ENCODE measurements at regions not wholly inside any gene's neighbourhood (a gene's known extent, or its start where the extent isn't known, plus 50 kb on each side); places are given as distances from the start of the nearest gene placed in this dataset.

GRCh38 chr17:6245301-6246177 is 175.4 kb downstream of the WSCD1 start:
- Histone ChIP-seq H3K27ac (ENCODE audit: low read depth in 2 of 2, low read length in 2 of 2) (no peak overlapping the region), H3K4me1 (ENCODE audit: control insufficient read depth in 2 of 2, insufficient read depth in 2 of 2, low read length in 2 of 2) (no peaks in the 10 kb centered on the region), H3K9ac (ENCODE audit: low read depth in 1 of 2, low read length in 2 of 2) (no peak overlapping the region), H3K27me3 (ENCODE audit: control insufficient read depth in 2 of 2, insufficient read depth in 2 of 2, low read length in 2 of 2) (peaks cover 0 to 2% of the 10 kb centered on the region in 2 donors), H3K4me3 (ENCODE audit: low read length in 2 of 2) (no peak overlapping the region), H3K9me3 (ENCODE audit: control insufficient read depth in 2 of 2, low read length in 2 of 2) (no peaks in the 10 kb centered on the region), H3K36me3 (ENCODE audit: control insufficient read depth in 2 of 2, insufficient read depth in 2 of 2, low read length in 2 of 2) (no peaks in the 10 kb centered on the region)

- Histone ChIP-seq H3K4me3 (ENCODE audit: low read length in 2 of 2) (no peak overlapping the region), H3K9me3 (ENCODE audit: control insufficient read depth in 2 of 2, low read length in 2 of 2) (no peaks in the 10 kb centered on the region), H3K27me3 (ENCODE audit: control insufficient read depth in 2 of 2, insufficient read depth in 2 of 2, low read length in 2 of 2) (peaks cover 0 to 2% of the 10 kb centered on the region in 2 donors), H3K4me1 (ENCODE audit: control insufficient read depth in 2 of 2, insufficient read depth in 2 of 2, low read length in 2 of 2) (no peaks in the 10 kb centered on the region), H3K9ac (ENCODE audit: low read depth in 1 of 2, low read length in 2 of 2) (no peak overlapping the region), H3K27ac (ENCODE audit: low read depth in 2 of 2, low read length in 2 of 2) (no peak overlapping the region), H3K36me3 (ENCODE audit: control insufficient read depth in 2 of 2, insufficient read depth in 2 of 2, low read length in 2 of 2) (no peaks in the 10 kb centered on the region)
Measured at GRCh38 chr17:6244796-6245195, 174.6 kb downstream of the WSCD1 start.

- H3K9ac ChIP-seq (ENCODE audit: low read depth in 1 of 2, low read length in 2 of 2): no peak overlapping the region
- H3K27ac ChIP-seq (ENCODE audit: low read depth in 2 of 2, low read length in 2 of 2): no peak overlapping the region
Measured at GRCh38 chr17:6244253-6244652, 174.1 kb downstream of the WSCD1 start.

GRCh38 chr17:6243186-6243585 is 173.0 kb downstream of the WSCD1 start:
- H3K27ac ChIP-seq (ENCODE audit: low read depth in 2 of 2, low read length in 2 of 2): no peak overlapping the region
- H3K9ac ChIP-seq (ENCODE audit: low read depth in 1 of 2, low read length in 2 of 2): no peak overlapping the region
- H3K4me1 ChIP-seq (ENCODE audit: control insufficient read depth in 2 of 2, insufficient read depth in 2 of 2, low read length in 2 of 2): no peaks in the 10 kb centered on the region
- H3K9me3 ChIP-seq (ENCODE audit: control insufficient read depth in 2 of 2, low read length in 2 of 2): no peaks in the 10 kb centered on the region
- H3K27me3 ChIP-seq (ENCODE audit: control insufficient read depth in 2 of 2, insufficient read depth in 2 of 2, low read length in 2 of 2): peaks cover 0 to 2% of the 10 kb centered on the region in 2 donors
- no peak overlapping the region for H3K4me3 ChIP-seq (ENCODE audit: low read length in 2 of 2)
- no peaks in the 10 kb centered on the region for H3K36me3 ChIP-seq (ENCODE audit: control insufficient read depth in 2 of 2, insufficient read depth in 2 of 2, low read length in 2 of 2)

More at GRCh38 chr17:6244253-6244652, 174.1 kb downstream of the WSCD1 start:
- no peaks in the 10 kb centered on the region for H3K4me1 ChIP-seq (ENCODE audit: control insufficient read depth in 2 of 2, insufficient read depth in 2 of 2, low read length in 2 of 2)
- H3K9me3 ChIP-seq (ENCODE audit: control insufficient read depth in 2 of 2, low read length in 2 of 2): no peaks in the 10 kb centered on the region
- peaks cover 0 to 2% of the 10 kb centered on the region in 2 donors for H3K27me3 ChIP-seq (ENCODE audit: control insufficient read depth in 2 of 2, insufficient read depth in 2 of 2, low read length in 2 of 2)
- H3K36me3 ChIP-seq (ENCODE audit: control insufficient read depth in 2 of 2, insufficient read depth in 2 of 2, low read length in 2 of 2): no peaks in the 10 kb centered on the region
- H3K4me3 ChIP-seq (ENCODE audit: low read length in 2 of 2): no peak overlapping the region

GRCh38 chr17:6241996-6242395 is 171.8 kb downstream of the WSCD1 start:
- H3K27ac ChIP-seq (ENCODE audit: low read depth in 2 of 2, low read length in 2 of 2): no peak overlapping the region
- peaks cover 0 to 2% of the 10 kb centered on the region in 2 donors for H3K27me3 ChIP-seq (ENCODE audit: control insufficient read depth in 2 of 2, insufficient read depth in 2 of 2, low read length in 2 of 2)
- H3K9ac ChIP-seq (ENCODE audit: low read depth in 1 of 2, low read length in 2 of 2): no peak overlapping the region
- no peaks in the 10 kb centered on the region for H3K36me3 ChIP-seq (ENCODE audit: control insufficient read depth in 2 of 2, insufficient read depth in 2 of 2, low read length in 2 of 2)
- H3K4me3 ChIP-seq (ENCODE audit: low read length in 2 of 2): no peak overlapping the region
- no peaks in the 10 kb centered on the region for H3K4me1 ChIP-seq (ENCODE audit: control insufficient read depth in 2 of 2, insufficient read depth in 2 of 2, low read length in 2 of 2)
- no peaks in the 10 kb centered on the region for H3K9me3 ChIP-seq (ENCODE audit: control insufficient read depth in 2 of 2, low read length in 2 of 2)

- Histone ChIP-seq H3K4me1 (ENCODE audit: control insufficient read depth in 2 of 2, insufficient read depth in 2 of 2, low read length in 2 of 2) (no peaks in the 10 kb centered on the region), H3K4me3 (ENCODE audit: low read length in 2 of 2) (no peak overlapping the region), H3K27me3 (ENCODE audit: control insufficient read depth in 2 of 2, insufficient read depth in 2 of 2, low read length in 2 of 2) (peaks cover 0 to 2% of the 10 kb centered on the region in 2 donors), H3K9me3 (ENCODE audit: control insufficient read depth in 2 of 2, low read length in 2 of 2) (no peaks in the 10 kb centered on the region), H3K9ac (ENCODE audit: low read depth in 1 of 2, low read length in 2 of 2) (no peak overlapping the region), H3K36me3 (ENCODE audit: control insufficient read depth in 2 of 2, insufficient read depth in 2 of 2, low read length in 2 of 2) (no peaks in the 10 kb centered on the region), H3K27ac (ENCODE audit: low read depth in 2 of 2, low read length in 2 of 2) (no peak overlapping the region)
Measured at GRCh38 chr17:6241381-6241780, 171.2 kb downstream of the WSCD1 start.

- Histone ChIP-seq H3K4me1 (ENCODE audit: control insufficient read depth in 2 of 2, insufficient read depth in 2 of 2, low read length in 2 of 2) (no peaks in the 10 kb centered on the region), H3K27me3 (ENCODE audit: control insufficient read depth in 2 of 2, insufficient read depth in 2 of 2, low read length in 2 of 2) (peaks cover 0 to 2% of the 10 kb centered on the region in 2 donors), H3K9me3 (ENCODE audit: control insufficient read depth in 2 of 2, low read length in 2 of 2) (no peaks in the 10 kb centered on the region), H3K4me3 (ENCODE audit: low read length in 2 of 2) (no peak overlapping the region), H3K36me3 (ENCODE audit: control insufficient read depth in 2 of 2, insufficient read depth in 2 of 2, low read length in 2 of 2) (no peaks in the 10 kb centered on the region), H3K27ac (ENCODE audit: low read depth in 2 of 2, low read length in 2 of 2) (no peak overlapping the region), H3K9ac (ENCODE audit: low read depth in 1 of 2, low read length in 2 of 2) (no peak overlapping the region)
Measured at GRCh38 chr17:6240601-6241000, 170.4 kb downstream of the WSCD1 start.

GRCh38 chr17:6240001-6240400 is 169.8 kb downstream of the WSCD1 start:
- Histone ChIP-seq H3K4me1 (ENCODE audit: control insufficient read depth in 2 of 2, insufficient read depth in 2 of 2, low read length in 2 of 2) (no peaks in the 10 kb centered on the region), H3K36me3 (ENCODE audit: control insufficient read depth in 2 of 2, insufficient read depth in 2 of 2, low read length in 2 of 2) (no peaks in the 10 kb centered on the region), H3K27me3 (ENCODE audit: control insufficient read depth in 2 of 2, insufficient read depth in 2 of 2, low read length in 2 of 2) (no peaks in the 10 kb centered on the region), H3K9me3 (ENCODE audit: control insufficient read depth in 2 of 2, low read length in 2 of 2) (no peaks in the 10 kb centered on the region), H3K27ac (ENCODE audit: low read depth in 2 of 2, low read length in 2 of 2) (no peak overlapping the region), H3K4me3 (ENCODE audit: low read length in 2 of 2) (no peak overlapping the region), H3K9ac (ENCODE audit: low read depth in 1 of 2, low read length in 2 of 2) (no peak overlapping the region)

GRCh38 chr17:6239241-6239798 is 169.1 kb downstream of the WSCD1 start:
- H3K36me3 ChIP-seq (ENCODE audit: control insufficient read depth in 2 of 2, insufficient read depth in 2 of 2, low read length in 2 of 2): no peaks in the 10 kb centered on the region
- no peak overlapping the region for H3K4me3 ChIP-seq (ENCODE audit: low read length in 2 of 2)
- H3K9me3 ChIP-seq (ENCODE audit: control insufficient read depth in 2 of 2, low read length in 2 of 2): no peaks in the 10 kb centered on the region
- no peaks in the 10 kb centered on the region for H3K4me1 ChIP-seq (ENCODE audit: control insufficient read depth in 2 of 2, insufficient read depth in 2 of 2, low read length in 2 of 2)
- H3K27me3 ChIP-seq (ENCODE audit: control insufficient read depth in 2 of 2, insufficient read depth in 2 of 2, low read length in 2 of 2): no peaks in the 10 kb centered on the region
- H3K27ac ChIP-seq (ENCODE audit: low read depth in 2 of 2, low read length in 2 of 2): no peak overlapping the region
- no peak overlapping the region for H3K9ac ChIP-seq (ENCODE audit: low read depth in 1 of 2, low read length in 2 of 2)

GRCh38 chr17:6233856-6234255 is 163.7 kb downstream of the WSCD1 start:
- H3K36me3 ChIP-seq (ENCODE audit: control insufficient read depth in 2 of 2, insufficient read depth in 2 of 2, low read length in 2 of 2): no peaks in the 10 kb centered on the region
- H3K9me3 ChIP-seq (ENCODE audit: control insufficient read depth in 2 of 2, low read length in 2 of 2): no peaks in the 10 kb centered on the region
- no peak overlapping the region for H3K4me3 ChIP-seq (ENCODE audit: low read length in 2 of 2)
- H3K27ac ChIP-seq (ENCODE audit: low read depth in 2 of 2, low read length in 2 of 2): no peak overlapping the region
- no peaks in the 10 kb centered on the region for H3K27me3 ChIP-seq (ENCODE audit: control insufficient read depth in 2 of 2, insufficient read depth in 2 of 2, low read length in 2 of 2)
- no peaks in the 10 kb centered on the region for H3K4me1 ChIP-seq (ENCODE audit: control insufficient read depth in 2 of 2, insufficient read depth in 2 of 2, low read length in 2 of 2)
- no peak overlapping the region for H3K9ac ChIP-seq (ENCODE audit: low read depth in 1 of 2, low read length in 2 of 2)
